ENCODE measurements at regions not wholly inside any gene's neighbourhood (a gene's known extent, or its start where the extent isn't known, plus 50 kb on each side); places are given as distances from the start of the nearest gene placed in this dataset.

DNA sequence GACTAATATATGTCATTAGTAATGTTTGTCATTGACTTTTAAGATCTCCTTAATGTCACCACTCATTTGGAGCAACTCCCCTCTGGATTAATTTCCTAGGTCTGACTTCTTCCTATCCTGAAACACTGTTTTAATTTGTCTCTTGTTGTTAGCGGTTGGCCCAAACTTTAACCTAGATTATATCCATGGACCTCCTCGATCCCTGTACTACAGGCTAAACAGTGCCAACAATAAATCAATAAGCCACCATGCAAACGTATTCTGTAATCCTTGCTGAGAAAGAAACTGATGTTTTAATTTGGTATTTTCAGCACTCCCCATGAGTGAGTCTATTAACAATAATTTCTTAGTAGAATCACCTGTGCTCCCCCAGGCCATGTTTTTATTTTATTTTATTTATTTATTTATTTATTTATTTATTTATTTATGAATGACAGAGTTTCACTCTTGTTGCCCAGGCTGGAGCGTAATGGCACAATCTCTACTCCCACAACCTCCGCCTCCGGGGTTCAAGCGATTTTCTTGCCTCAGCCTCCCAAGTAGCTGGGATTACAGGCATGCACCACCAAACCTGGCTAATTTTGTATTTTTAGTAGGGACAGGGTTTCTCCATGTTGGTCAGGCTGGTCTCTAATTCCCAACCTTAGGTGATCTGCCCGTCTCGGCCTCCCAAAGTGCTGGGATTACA, 204.1 kb downstream of the IL15 start:
- TF ChIP-seq ZNF24 (IDR thresholded peaks at IDR 0.05) (no peak), CAMTA2 (CRISPR knock-in tag; IDR thresholded peaks at IDR 0.05; ENCODE audit: borderline replicate concordance) (no peak), HNRNPLL (IDR thresholded peaks at IDR 0.05; ENCODE audit: low read depth, low read length, poor library complexity, severe bottlenecking) (no peak), MXI1 (IDR thresholded peaks at IDR 0.05; ENCODE audit: borderline replicate concordance, low read depth, low read length) (no peak), KLF13 (CRISPR knock-in tag; IDR thresholded peaks at IDR 0.05) (no peak), EP300 (IDR thresholded peaks at IDR 0.05; ENCODE audit: low read depth in 2 of 2, low read length in 2 of 2) (no peak), EP300 (CRISPR knock-in tag; IDR thresholded peaks at IDR 0.05; ENCODE audit: borderline replicate concordance) (no peak), IRF2 (CRISPR knock-in tag; IDR thresholded peaks at IDR 0.05) (no peak), BHLHE40 (IDR thresholded peaks at IDR 0.05; ENCODE audit: low read length) (no peak), TAF1 (CRISPR knock-in tag; IDR thresholded peaks at IDR 0.05) (no peak), ARHGAP35 (CRISPR knock-in tag; IDR thresholded peaks at IDR 0.05; ENCODE audit: borderline replicate concordance) (no peak)
- TF ChIP-seq, protein P1, sequence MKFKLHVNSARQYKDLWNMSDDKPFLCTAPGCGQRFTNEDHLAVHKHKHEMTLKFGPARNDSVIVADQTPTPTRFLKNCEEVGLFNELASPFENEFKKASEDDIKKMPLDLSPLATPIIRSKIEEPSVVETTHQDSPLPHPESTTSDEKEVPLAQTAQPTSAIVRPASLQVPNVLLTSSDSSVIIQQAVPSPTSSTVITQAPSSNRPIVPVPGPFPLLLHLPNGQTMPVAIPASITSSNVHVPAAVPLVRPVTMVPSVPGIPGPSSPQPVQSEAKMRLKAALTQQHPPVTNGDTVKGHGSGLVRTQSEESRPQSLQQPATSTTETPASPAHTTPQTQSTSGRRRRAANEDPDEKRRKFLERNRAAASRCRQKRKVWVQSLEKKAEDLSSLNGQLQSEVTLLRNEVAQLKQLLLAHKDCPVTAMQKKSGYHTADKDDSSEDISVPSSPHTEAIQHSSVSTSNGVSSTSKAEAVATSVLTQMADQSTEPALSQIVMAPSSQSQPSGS (CRISPR knock-in tag; IDR thresholded peaks at IDR 0.05): no peak
- TF ChIP-seq, protein P2, sequence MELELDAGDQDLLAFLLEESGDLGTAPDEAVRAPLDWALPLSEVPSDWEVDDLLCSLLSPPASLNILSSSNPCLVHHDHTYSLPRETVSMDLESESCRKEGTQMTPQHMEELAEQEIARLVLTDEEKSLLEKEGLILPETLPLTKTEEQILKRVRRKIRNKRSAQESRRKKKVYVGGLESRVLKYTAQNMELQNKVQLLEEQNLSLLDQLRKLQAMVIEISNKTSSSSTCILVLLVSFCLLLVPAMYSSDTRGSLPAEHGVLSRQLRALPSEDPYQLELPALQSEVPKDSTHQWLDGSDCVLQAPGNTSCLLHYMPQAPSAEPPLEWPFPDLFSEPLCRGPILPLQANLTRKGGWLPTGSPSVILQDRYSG (CRISPR knock-in tag; IDR thresholded peaks at IDR 0.05): no peak
- TF ChIP-seq, protein P3, sequence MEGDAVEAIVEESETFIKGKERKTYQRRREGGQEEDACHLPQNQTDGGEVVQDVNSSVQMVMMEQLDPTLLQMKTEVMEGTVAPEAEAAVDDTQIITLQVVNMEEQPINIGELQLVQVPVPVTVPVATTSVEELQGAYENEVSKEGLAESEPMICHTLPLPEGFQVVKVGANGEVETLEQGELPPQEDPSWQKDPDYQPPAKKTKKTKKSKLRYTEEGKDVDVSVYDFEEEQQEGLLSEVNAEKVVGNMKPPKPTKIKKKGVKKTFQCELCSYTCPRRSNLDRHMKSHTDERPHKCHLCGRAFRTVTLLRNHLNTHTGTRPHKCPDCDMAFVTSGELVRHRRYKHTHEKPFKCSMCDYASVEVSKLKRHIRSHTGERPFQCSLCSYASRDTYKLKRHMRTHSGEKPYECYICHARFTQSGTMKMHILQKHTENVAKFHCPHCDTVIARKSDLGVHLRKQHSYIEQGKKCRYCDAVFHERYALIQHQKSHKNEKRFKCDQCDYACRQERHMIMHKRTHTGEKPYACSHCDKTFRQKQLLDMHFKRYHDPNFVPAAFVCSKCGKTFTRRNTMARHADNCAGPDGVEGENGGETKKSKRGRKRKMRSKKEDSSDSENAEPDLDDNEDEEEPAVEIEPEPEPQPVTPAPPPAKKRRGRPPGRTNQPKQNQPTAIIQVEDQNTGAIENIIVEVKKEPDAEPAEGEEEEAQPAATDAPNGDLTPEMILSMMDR (CRISPR knock-in tag; IDR thresholded peaks at IDR 0.05): no peak
- TF ChIP-seq, protein P4, sequence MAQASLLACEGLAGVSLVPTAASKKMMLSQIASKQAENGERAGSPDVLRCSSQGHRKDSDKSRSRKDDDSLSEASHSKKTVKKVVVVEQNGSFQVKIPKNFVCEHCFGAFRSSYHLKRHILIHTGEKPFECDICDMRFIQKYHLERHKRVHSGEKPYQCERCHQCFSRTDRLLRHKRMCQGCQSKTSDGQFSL (CRISPR knock-in tag; IDR thresholded peaks at IDR 0.05): no peak
